GM19351 (cell line): ENCODE measurements at regions not wholly inside any gene's neighbourhood (a gene's known extent, or its start where the extent isn't known, plus 50 kb on each side); places are given as distances from the start of the nearest gene placed in this dataset.
"Not testable (repeated sequence)": the region's sequence is repeated elsewhere in the genome, so short reads cannot be mapped to it uniquely, and the experiment has no call there.

ENCODE experiments used
- ATAC-seq: cut with Tn5 transposase; IDR thresholded peaks from one replicate; pipeline ENCODE4 v1.9.1; 2021; ENCODE audit warnings: mild to moderate bottlenecking, moderate library complexity; ENCODE audit not compliant: unreplicated experiment

- ATAC-seq, result no peak
Measured at GRCh38 chrX:78603908-78604307, 55.2 kb downstream of the RTL3 start.

- ATAC-seq, result no peak
Measured at GRCh38 chrX:78595901-78596502, 63.1 kb downstream of the RTL3 start.

- no peak for ATAC-seq
Measured at GRCh38 chrX:78593701-78594100, 65.4 kb downstream of the RTL3 start.

GRCh38 chrX:78592030-78592429 is 67.1 kb downstream of the RTL3 start:
- no peak for ATAC-seq

- no peak for ATAC-seq
Measured at GRCh38 chrX:78574306-78574705, 84.8 kb downstream of the RTL3 start.

- no peak for ATAC-seq
Measured at GRCh38 chrX:78573630-78574029, 85.5 kb downstream of the RTL3 start.

- no peak for ATAC-seq
Measured at GRCh38 chrX:78571849-78572248, 87.3 kb downstream of the RTL3 start.

- no peak for ATAC-seq
Measured at GRCh38 chrX:78555401-78555980, 103.6 kb downstream of the RTL3 start.

- ATAC-seq, result not testable (repeated sequence)
Measured at GRCh38 chrX:78552628-78553027, 106.5 kb downstream of the RTL3 start.

- ATAC-seq, result no peak
Measured at GRCh38 chrX:78548012-78548411, 111.1 kb downstream of the RTL3 start.

GRCh38 chrX:78545233-78545632 is 113.9 kb downstream of the RTL3 start:
- no peak for ATAC-seq

GRCh38 chrX:78543281-78543680 is 115.8 kb downstream of the RTL3 start:
- no peak for ATAC-seq

- no peak for ATAC-seq
Measured at GRCh38 chrX:78540171-78540570, 119.0 kb downstream of the RTL3 start.

GRCh38 chrX:78534221-78534620 is 124.9 kb downstream of the RTL3 start:
- ATAC-seq, result no peak

GRCh38 chrX:78532363-78532762 is 126.8 kb downstream of the RTL3 start:
- no peak for ATAC-seq

GRCh38 chrX:78527818-78528217 is 131.3 kb downstream of the RTL3 start:
- ATAC-seq, result no peak

- ATAC-seq, result no peak
Measured at GRCh38 chrX:78527263-78527662, 131.9 kb downstream of the RTL3 start.

- ATAC-seq, result no peak
Measured at GRCh38 chrX:78522601-78523000, 136.5 kb downstream of the RTL3 start.

GRCh38 chrX:78517124-78517523 is 142.0 kb downstream of the RTL3 start:
- peak; percentile 91 for ATAC-seq

GRCh38 chrX:78514852-78515251 is 144.3 kb downstream of the RTL3 start:
- no peak for ATAC-seq

GRCh38 chrX:78513971-78514738 is 145.0 kb downstream of the RTL3 start:
- no peak for ATAC-seq

GRCh38 chrX:78506248-78506647 is 152.9 kb downstream of the RTL3 start:
- ATAC-seq, result no peak
